Mammary epithelial cell (primary cell): ENCODE measurements at regions not wholly inside any gene's neighbourhood (a gene's known extent, or its start where the extent isn't known, plus 50 kb on each side); places are given as distances from the start of the nearest gene placed in this dataset.

Experiments
- CTCF ChIP-seq, 2 donors: IDR thresholded peaks in 1 of 2; conservative IDR thresholded peaks in 1 of 2; 2 replicates each; pipeline ENCODE4 v1.5.1; 2011 to 2012; ENCODE audit warnings: inconsistent platforms in 2 of 2, low read length in 2 of 2, mild to moderate bottlenecking in 2 of 2, control low read depth in 1 of 2, low read depth in 1 of 2; ENCODE audit not compliant: insufficient read depth in 1 of 2; ENCODE audit errors: extremely low read depth in 1 of 2
- EZH2 ChIP-seq: IDR thresholded peaks from 2 replicates; pipeline ENCODE4 v1.6.1; 2012; ENCODE audit warnings: low read length, inconsistent platforms, borderline replicate concordance

GRCh38 chr16:50440991-50441390 lies 72.2 kb upstream of the BRD7 start:
- TF ChIP-seq CTCF (conservative IDR thresholded peaks at IDR 0.05 in 1 of 2, IDR thresholded peaks at IDR 0.05 in 1 of 2; ENCODE audit: extremely low read depth in 1 of 2, insufficient read depth in 1 of 2, low read depth in 1 of 2, low read length in 2 of 2) (no peak), EZH2 (no peak)
